ENCODE measurements at regions not wholly inside any gene's neighbourhood (a gene's known extent, or its start where the extent isn't known, plus 50 kb on each side); places are given as distances from the start of the nearest gene placed in this dataset.
"Not testable (repeated sequence)": the region's sequence is repeated elsewhere in the genome, so short reads cannot be mapped to it uniquely, and the experiment has no call there.

DNA sequence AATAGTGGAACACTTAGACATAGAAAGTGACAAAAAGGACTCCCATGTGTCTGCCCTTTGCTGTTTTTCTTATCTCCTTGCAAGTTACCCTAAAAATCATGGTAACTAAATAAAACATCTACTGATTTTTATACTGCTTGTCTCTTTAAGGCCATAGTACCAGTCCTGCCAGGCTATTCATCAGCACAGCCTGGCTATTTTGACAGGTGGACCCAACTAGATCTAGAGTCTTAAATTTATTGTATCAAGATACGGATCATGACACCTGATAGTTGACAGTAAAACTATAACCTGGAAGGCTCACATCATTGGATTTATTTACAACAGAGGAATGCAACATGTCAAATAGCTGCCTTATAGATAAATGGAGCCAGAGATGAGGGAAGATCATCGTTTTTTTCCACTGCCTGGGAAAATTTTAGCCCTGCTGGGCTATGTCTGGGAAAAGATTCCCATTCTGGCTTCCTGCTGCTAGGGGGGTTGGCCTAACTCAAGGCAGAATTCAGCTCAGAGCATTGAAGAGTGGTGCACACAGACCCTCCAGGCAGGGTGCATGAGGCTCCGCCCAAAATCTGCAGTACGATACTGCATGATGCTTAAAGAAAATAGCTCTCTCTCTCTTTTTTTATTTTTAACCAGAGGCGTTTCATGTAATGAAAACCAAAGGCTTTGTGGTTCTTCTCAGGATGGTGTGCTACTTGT is 292.0 kb upstream of the FZD8 start:
- DNase-seq (no peak), ATAC-seq (peak; percentile 76)
- intact Hi-C loops (cut with DNase I, micrococcal nuclease) = no loop called here

GRCh38 chr10:35933491-35933890 is 291.4 kb upstream of the FZD8 start:
- peak; percentile 75 for ATAC-seq
- no peak for DNase-seq
- intact Hi-C loops (cut with DNase I, micrococcal nuclease) = no loop called here

- intact Hi-C loops (cut with DNase I, micrococcal nuclease); ATAC-seq: not testable (repeated sequence)
These were observed 287.9 kb upstream of the FZD8 start for GRCh38 chr10:35929962-35930361.

DNA sequence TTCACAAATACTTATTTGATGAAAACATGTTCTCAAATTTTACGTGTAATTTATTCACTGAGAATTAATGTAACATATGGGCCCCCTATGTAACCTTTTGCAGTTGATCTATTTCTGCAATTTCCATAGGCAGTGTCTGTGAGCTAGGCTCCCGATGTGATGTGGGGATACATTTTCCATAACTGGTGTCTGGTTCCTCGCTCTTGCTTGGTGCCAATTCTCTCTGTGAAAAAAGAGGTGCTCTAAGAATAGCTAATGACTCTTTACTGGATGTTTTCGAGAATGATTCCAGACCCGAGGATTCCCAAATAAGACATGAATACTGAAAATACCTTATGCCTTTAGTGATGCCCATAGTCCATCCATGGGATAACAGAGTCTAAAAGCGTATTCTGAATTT is 286.7 kb upstream of the FZD8 start:
- DNase-seq = no peak
- intact Hi-C loops (cut with DNase I, micrococcal nuclease) = no loop called here
- no peak for ATAC-seq

More at GRCh38 chr10:35929962-35930361, 287.9 kb upstream of the FZD8 start:
- not testable (repeated sequence) for DNase-seq

- DNase-seq = no peak
- intact Hi-C loops (cut with DNase I, micrococcal nuclease) = no loop called here
- no peak for ATAC-seq
These were observed 285.9 kb upstream of the FZD8 start for GRCh38 chr10:35927990-35928488.

- no peak for ATAC-seq
- intact Hi-C loops (cut with DNase I, micrococcal nuclease) = no loop called here
These were observed 285.2 kb upstream of the FZD8 start for GRCh38 chr10:35927341-35927740.

GRCh38 chr10:35926846-35927245 is 284.8 kb upstream of the FZD8 start:
- ATAC-seq (no peak), DNase-seq (no peak)
- intact Hi-C loops (cut with DNase I, micrococcal nuclease) = no loop called here

More at GRCh38 chr10:35927341-35927740, 285.2 kb upstream of the FZD8 start:
- DNase-seq = no peak

DNA sequence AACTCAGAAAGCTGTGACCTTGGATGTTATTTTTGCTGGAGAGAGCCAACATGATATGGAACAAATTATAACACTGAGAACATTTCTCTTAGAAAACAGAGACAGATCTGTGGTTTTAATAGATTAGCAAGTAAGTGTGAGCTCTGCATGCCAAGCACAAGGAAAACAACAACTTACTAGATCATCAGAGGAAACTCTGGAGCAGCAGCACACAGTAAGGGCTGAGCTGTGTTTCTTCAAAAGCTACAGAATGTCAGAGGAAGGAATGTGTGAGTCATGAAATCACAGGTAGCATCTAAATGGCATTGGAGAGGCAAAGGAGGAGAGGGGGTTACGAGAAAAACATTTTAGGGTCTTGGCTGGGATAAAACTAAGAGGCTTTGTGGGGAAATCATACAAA is 283.4 kb upstream of the FZD8 start:
- intact Hi-C loops (cut with DNase I, micrococcal nuclease) = no loop called here
- DNase-seq (no peak), ATAC-seq (no peak)

DNA sequence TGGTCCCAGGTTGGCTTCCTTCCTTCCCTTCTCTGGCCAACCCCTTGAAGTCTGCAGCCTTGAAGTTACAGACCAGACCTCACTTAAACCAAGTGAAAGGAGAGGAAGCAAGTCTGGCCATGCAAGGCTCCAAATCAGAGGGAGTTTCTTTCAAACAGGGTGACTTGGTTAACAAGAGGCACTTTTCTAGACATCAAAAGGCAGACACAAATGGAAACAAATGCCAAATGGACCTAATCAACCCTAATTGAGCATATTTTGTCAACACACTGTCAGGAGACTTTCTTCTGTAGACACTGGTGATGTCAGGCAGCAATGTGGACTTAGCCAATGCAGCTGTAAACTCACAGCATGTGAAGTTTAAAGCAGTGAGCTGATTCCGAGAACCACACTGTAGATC is 282.7 kb upstream of the FZD8 start:
- DNase-seq = no peak
- intact Hi-C loops (cut with DNase I, micrococcal nuclease) = no loop called here

GRCh38 chr10:35922876-35923600 is 280.9 kb upstream of the FZD8 start:
- DNase-seq = no peak
- intact Hi-C loops (cut with DNase I, micrococcal nuclease) = no loop called here
- no peak for ATAC-seq

More for the DNA sequence above, 282.7 kb upstream of the FZD8 start:
- no peak for ATAC-seq

DNA sequence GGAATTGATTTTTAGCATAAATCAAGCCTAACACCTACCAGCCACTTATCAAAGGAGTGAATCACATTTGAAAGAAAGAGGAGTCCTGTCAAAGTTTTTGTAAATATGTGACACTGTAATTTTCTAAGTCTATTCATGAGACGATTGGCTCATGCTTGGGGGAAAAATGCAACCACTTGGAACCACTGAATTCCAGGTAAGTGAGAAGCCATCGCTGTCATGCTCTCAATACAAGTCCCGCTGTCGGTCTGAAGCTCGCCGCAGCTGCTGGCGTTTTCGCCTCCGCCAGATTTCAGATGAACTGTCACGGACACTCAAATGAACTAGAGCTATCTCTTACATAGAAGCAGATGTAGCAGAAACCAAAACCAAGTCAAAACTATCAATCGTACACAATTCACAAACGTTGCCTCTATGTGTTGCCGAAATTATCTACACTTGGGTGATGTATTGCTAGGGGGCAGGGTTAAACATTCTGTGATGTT is 279.8 kb upstream of the FZD8 start:
- intact Hi-C loops (cut with DNase I, micrococcal nuclease) = no loop called here
- no peak for ATAC-seq
- no peak for DNase-seq

- no peak for DNase-seq
- peak; percentile 90 for ATAC-seq
- intact Hi-C loops (cut with DNase I, micrococcal nuclease) = no loop called here
These were observed 274.7 kb upstream of the FZD8 start for GRCh38 chr10:35916791-35917190.

- DNase-seq (no peak), ATAC-seq (no peak)
- intact Hi-C loops (cut with DNase I, micrococcal nuclease) = no loop called here
These were observed 271.5 kb upstream of the FZD8 start for GRCh38 chr10:35913628-35914027.

GRCh38 chr10:35912615-35913569 is 270.8 kb upstream of the FZD8 start:
- intact Hi-C loops (cut with DNase I, micrococcal nuclease) = no loop called here
- no peak for ATAC-seq
- no peak for DNase-seq

- intact Hi-C loops (cut with DNase I, micrococcal nuclease) = no loop called here
- DNase-seq = no peak
- no peak for ATAC-seq
These were observed 269.9 kb upstream of the FZD8 start for GRCh38 chr10:35911954-35912353.

DNA sequence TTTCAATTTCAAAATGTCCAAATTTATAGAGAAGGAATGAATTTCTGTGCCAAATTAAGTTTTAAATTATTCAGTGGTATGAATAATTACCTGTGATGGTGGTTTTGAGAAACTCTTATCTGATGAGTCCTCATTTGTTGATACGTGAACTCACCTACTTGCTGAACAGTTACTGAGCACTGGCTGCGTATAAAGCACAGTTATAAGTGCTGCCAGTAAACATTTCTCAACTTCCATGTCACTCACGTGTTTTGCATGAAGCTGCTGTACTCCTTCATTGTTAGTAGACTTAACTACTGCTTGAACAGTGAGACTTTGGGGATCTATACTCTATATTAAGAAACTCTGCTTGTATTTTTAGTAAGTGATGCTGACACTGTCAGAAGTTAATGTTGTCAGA is 269.1 kb upstream of the FZD8 start:
- ATAC-seq = no peak
- intact Hi-C loops (cut with DNase I, micrococcal nuclease) = no loop called here
- no peak for DNase-seq

- ATAC-seq (no peak), DNase-seq (no peak)
- intact Hi-C loops (cut with DNase I, micrococcal nuclease) = no loop called here
These were observed 268.1 kb upstream of the FZD8 start for GRCh38 chr10:35910234-35910633.

- intact Hi-C loops (cut with DNase I, micrococcal nuclease) = no loop called here
- no peak for DNase-seq
- ATAC-seq = no peak
These were observed 267.1 kb upstream of the FZD8 start for GRCh38 chr10:35909121-35909720.

- DNase-seq (no peak), ATAC-seq (no peak)
- intact Hi-C loops (cut with DNase I, micrococcal nuclease) = no loop called here
These were observed 266.4 kb upstream of the FZD8 start for GRCh38 chr10:35908451-35908850.
